GM23338 (cell line): ENCODE measurements at regions not wholly inside any gene's neighbourhood (a gene's known extent, or its start where the extent isn't known, plus 50 kb on each side); places are given as distances from the start of the nearest gene placed in this dataset.

Experiments used
- EZH2 ChIP-seq: fragments of 200-600 bp; sonication (generic); IDR thresholded peaks from one replicate; pipeline ENCODE4 v1.8.0; 2017; ENCODE audit warnings: antibody characterized with exemption, mild to moderate bottlenecking, low read depth; ENCODE audit not compliant: unreplicated experiment
- TF ChIP-seq, protein P1 (sequence below), 2 experiments: fragments of 200-600 bp in 1 of 2; sonication (generic) in 1 of 2; conservative IDR thresholded peaks; 2 replicates each; pipeline versions ENCODE4 v1.5.1 to v1.6.1; 2016 to 2017; ENCODE audit warnings: antibody characterized with exemption in 2 of 2, low read depth in 2 of 2, mild to moderate bottlenecking in 2 of 2, moderate library complexity in 1 of 2

DNA sequence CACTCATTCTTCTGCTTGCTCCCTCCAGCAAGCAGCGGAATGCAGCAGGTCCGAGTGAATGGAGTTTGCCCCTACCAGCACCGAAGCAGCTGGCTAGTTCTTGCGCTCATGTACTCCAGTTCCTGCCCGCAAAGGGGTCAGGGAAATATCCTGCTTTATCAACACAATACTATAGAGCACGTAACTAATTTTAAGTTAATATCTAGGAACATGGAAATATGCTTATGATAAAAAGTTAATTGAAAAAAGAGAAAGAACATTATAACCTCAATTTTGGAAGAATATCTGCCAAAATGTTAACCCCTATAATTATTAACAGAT, 195.6 kb downstream of the SNCA start:
- no peak for TF ChIP-seq EZH2
- TF ChIP-seq, protein P1, sequence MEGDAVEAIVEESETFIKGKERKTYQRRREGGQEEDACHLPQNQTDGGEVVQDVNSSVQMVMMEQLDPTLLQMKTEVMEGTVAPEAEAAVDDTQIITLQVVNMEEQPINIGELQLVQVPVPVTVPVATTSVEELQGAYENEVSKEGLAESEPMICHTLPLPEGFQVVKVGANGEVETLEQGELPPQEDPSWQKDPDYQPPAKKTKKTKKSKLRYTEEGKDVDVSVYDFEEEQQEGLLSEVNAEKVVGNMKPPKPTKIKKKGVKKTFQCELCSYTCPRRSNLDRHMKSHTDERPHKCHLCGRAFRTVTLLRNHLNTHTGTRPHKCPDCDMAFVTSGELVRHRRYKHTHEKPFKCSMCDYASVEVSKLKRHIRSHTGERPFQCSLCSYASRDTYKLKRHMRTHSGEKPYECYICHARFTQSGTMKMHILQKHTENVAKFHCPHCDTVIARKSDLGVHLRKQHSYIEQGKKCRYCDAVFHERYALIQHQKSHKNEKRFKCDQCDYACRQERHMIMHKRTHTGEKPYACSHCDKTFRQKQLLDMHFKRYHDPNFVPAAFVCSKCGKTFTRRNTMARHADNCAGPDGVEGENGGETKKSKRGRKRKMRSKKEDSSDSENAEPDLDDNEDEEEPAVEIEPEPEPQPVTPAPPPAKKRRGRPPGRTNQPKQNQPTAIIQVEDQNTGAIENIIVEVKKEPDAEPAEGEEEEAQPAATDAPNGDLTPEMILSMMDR (conservative IDR thresholded peaks at IDR 0.05; ENCODE audit: low read depth in 2 of 2) = no peak
